ENCODE measurements at regions not wholly inside any gene's neighbourhood (a gene's known extent, or its start where the extent isn't known, plus 50 kb on each side); places are given as distances from the start of the nearest gene placed in this dataset.

DNA sequence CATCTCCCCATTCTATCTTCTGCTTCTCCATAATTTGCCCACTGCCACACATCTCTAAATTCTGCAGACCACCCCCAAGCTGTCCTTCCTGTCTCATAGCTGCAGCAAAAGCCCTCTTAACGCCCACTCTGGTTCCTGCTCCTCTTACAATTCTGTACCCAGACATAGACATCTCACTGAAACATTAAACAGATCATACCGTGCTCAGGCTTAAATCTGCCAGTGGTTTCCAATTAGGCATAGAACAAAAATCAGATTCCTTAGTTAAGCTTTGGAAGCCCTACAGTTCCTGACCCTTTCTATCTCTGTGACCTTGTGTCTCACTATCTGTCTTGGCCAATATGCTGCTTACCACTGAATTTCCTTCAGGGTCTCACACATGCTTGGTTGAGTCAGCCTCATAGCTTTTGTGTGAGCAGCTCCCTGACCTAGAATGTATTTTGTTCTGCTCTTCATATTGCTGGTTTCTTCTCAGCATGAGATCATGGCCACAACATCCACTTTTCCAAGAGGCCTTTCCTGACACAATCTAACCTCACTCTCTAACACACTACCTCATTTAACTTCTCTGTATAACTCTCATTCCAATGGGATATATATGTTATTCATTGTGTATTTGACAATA, 749.7 kb downstream of the MAFB start:
- Histone ChIP-seq H3K9me2 (replicated peaks; ENCODE audit: low read depth, low read length) (no peaks in the 10 kb centered on the region), H2AFZ (ENCODE audit: low read length) (no peak overlapping the region), H4K20me1 (ENCODE audit: insufficient read depth, low read length, poor library complexity, severe bottlenecking) (no peaks in the 10 kb centered on the region), H3K9me3 (ENCODE audit: insufficient read depth, low read depth, low read length) (no peaks in the 10 kb centered on the region), H3K4me2 (ENCODE audit: low read depth, low read length, poor library complexity, severe bottlenecking) (no peak overlapping the region), H3K4me3 (ENCODE audit: low read length, poor library complexity, severe bottlenecking) (no peak overlapping the region), H3K27me3 (ENCODE audit: insufficient read depth, low read length, poor library complexity, severe bottlenecking) (no peaks in the 10 kb centered on the region), H3K9ac (ENCODE audit: low read depth, low read length, poor library complexity, severe bottlenecking) (no peak overlapping the region), H3K36me3 (ENCODE audit: insufficient read depth, low read length) (no peaks in the 10 kb centered on the region), H3K4me1 (ENCODE audit: insufficient read depth, low read length, poor library complexity, severe bottlenecking) (no peaks in the 10 kb centered on the region), H3K79me2 (ENCODE audit: insufficient read depth, low read length) (no peaks in the 10 kb centered on the region), H3F3A (ENCODE audit: low read depth) (no peaks in the 10 kb centered on the region)
- TF ChIP-seq EZH2phosphoT487 (IDR thresholded peaks at IDR 0.05; ENCODE audit: borderline replicate concordance), result no peak
- TF ChIP-seq, protein P1, sequence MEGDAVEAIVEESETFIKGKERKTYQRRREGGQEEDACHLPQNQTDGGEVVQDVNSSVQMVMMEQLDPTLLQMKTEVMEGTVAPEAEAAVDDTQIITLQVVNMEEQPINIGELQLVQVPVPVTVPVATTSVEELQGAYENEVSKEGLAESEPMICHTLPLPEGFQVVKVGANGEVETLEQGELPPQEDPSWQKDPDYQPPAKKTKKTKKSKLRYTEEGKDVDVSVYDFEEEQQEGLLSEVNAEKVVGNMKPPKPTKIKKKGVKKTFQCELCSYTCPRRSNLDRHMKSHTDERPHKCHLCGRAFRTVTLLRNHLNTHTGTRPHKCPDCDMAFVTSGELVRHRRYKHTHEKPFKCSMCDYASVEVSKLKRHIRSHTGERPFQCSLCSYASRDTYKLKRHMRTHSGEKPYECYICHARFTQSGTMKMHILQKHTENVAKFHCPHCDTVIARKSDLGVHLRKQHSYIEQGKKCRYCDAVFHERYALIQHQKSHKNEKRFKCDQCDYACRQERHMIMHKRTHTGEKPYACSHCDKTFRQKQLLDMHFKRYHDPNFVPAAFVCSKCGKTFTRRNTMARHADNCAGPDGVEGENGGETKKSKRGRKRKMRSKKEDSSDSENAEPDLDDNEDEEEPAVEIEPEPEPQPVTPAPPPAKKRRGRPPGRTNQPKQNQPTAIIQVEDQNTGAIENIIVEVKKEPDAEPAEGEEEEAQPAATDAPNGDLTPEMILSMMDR (conservative IDR thresholded peaks at IDR 0.05; ENCODE audit: low read length), result no peak

DNA sequence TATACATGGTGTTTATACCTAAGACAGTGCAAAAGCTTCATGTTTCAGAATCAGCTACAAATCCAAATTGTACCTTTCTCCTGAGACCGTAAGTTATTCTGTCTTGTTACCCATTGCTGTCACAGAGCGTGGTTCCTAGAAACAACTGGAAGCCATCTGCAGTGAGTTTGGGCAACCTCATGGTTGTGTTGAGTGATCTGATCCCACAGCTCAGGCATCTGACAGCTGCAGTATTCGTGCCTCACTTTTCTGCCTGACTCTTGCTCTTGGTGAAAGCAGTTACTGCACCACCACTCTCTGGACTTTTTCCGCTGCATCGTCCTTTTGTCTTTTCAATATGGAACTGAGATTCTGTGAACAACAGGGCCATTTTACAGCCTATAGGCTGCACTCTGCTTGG, 752.6 kb downstream of the MAFB start:
- Histone ChIP-seq H3K4me2 (ENCODE audit: low read depth, low read length, poor library complexity, severe bottlenecking) (no peak overlapping the region), H3K4me3 (ENCODE audit: low read length, poor library complexity, severe bottlenecking) (no peak overlapping the region), H2AFZ (ENCODE audit: low read length) (no peak overlapping the region), H3F3A (ENCODE audit: low read depth) (no peaks in the 10 kb centered on the region), H3K9me3 (ENCODE audit: insufficient read depth, low read depth, low read length) (no peaks in the 10 kb centered on the region), H3K9ac (ENCODE audit: low read depth, low read length, poor library complexity, severe bottlenecking) (no peak overlapping the region), H3K79me2 (ENCODE audit: insufficient read depth, low read length) (no peaks in the 10 kb centered on the region), H3K27me3 (ENCODE audit: insufficient read depth, low read length, poor library complexity, severe bottlenecking) (no peaks in the 10 kb centered on the region), H3K36me3 (ENCODE audit: insufficient read depth, low read length) (no peaks in the 10 kb centered on the region), H3K9me2 (replicated peaks; ENCODE audit: low read depth, low read length) (no peaks in the 10 kb centered on the region), H4K20me1 (ENCODE audit: insufficient read depth, low read length, poor library complexity, severe bottlenecking) (no peaks in the 10 kb centered on the region), H3K4me1 (ENCODE audit: insufficient read depth, low read length, poor library complexity, severe bottlenecking) (no peaks in the 10 kb centered on the region)
- TF ChIP-seq EZH2phosphoT487 (IDR thresholded peaks at IDR 0.05; ENCODE audit: borderline replicate concordance), result no peak
- TF ChIP-seq, protein P1 (conservative IDR thresholded peaks at IDR 0.05; ENCODE audit: low read length), result no peak

DNA sequence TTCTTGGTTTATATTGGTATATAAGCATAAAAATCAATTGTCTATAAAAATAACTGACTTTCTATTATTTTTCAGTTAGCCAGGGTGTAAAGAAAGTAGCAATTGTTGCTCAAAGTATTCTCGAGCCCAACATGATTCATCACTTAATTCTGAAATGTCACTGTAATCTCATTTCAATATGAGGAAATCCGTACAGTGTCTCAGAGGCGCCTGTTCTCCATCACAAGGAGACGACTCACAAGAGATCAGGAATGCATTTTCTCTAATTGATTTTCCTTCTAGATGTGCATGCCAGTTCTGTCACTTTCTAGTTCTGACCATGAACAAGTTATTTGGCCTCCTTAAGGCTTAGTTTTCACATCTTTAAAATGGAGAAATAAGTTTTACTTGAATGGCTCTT, 753.1 kb downstream of the MAFB start:
- no peak overlapping the region for H3K4me2 ChIP-seq (ENCODE audit: low read depth, low read length, poor library complexity, severe bottlenecking)
- H3K79me2 ChIP-seq (ENCODE audit: insufficient read depth, low read length), result no peaks in the 10 kb centered on the region
- no peaks in the 10 kb centered on the region for H3K4me1 ChIP-seq (ENCODE audit: insufficient read depth, low read length, poor library complexity, severe bottlenecking)
- H3K27me3 ChIP-seq (ENCODE audit: insufficient read depth, low read length, poor library complexity, severe bottlenecking), result no peaks in the 10 kb centered on the region
- H3F3A ChIP-seq (ENCODE audit: low read depth), result no peaks in the 10 kb centered on the region
- no peak for TF ChIP-seq EZH2phosphoT487 (IDR thresholded peaks at IDR 0.05; ENCODE audit: borderline replicate concordance)
- H3K9me2 ChIP-seq (replicated peaks; ENCODE audit: low read depth, low read length), result no peaks in the 10 kb centered on the region
- no peaks in the 10 kb centered on the region for H3K9me3 ChIP-seq (ENCODE audit: insufficient read depth, low read depth, low read length)
- no peak overlapping the region for H3K9ac ChIP-seq (ENCODE audit: low read depth, low read length, poor library complexity, severe bottlenecking)
- no peaks in the 10 kb centered on the region for H3K36me3 ChIP-seq (ENCODE audit: insufficient read depth, low read length)
- no peak overlapping the region for H2AFZ ChIP-seq (ENCODE audit: low read length)
- H4K20me1 ChIP-seq (ENCODE audit: insufficient read depth, low read length, poor library complexity, severe bottlenecking), result no peaks in the 10 kb centered on the region
- H3K4me3 ChIP-seq (ENCODE audit: low read length, poor library complexity, severe bottlenecking), result no peak overlapping the region

DNA sequence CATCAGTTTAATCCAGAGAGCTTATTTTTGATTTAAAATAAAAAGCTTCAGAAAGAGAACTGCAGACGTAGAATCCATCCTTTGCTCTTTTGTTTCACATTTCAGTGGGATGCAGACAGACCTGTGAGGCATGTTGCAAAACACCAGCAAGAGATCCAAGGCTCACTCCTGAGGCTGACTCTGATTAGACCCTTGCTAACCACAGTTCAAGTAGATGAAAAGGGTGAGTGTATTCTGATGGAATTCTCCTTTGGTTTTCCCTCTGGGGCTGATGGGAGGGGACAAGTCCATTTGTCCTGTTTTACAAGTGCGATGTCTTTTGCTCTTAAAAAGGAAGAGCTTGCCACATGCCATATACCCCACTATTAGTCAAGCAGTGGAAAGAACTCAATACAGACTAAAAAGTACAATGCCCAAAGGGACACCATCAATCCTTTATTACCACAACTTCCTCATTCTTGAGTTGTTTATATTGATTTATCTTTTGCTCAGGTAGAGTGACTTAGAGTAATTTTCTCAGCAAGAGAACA, 772.7 kb downstream of the MAFB start:
- TF ChIP-seq EZH2phosphoT487 (IDR thresholded peaks at IDR 0.05; ENCODE audit: borderline replicate concordance), result no peak
- TF ChIP-seq, protein P1 (conservative IDR thresholded peaks at IDR 0.05; ENCODE audit: low read length), result no peak
- no peak overlapping the region for H3K4me2 ChIP-seq (ENCODE audit: low read depth, low read length, poor library complexity, severe bottlenecking)
- H3F3A ChIP-seq (ENCODE audit: low read depth), result no peaks in the 10 kb centered on the region
- H2AFZ ChIP-seq (ENCODE audit: low read length), result no peak overlapping the region
- H3K27me3 ChIP-seq (ENCODE audit: insufficient read depth, low read length, poor library complexity, severe bottlenecking), result no peaks in the 10 kb centered on the region
- no peaks in the 10 kb centered on the region for H3K9me3 ChIP-seq (ENCODE audit: insufficient read depth, low read depth, low read length)
- H3K4me3 ChIP-seq (ENCODE audit: low read length, poor library complexity, severe bottlenecking), result no peak overlapping the region
- H3K79me2 ChIP-seq (ENCODE audit: insufficient read depth, low read length), result no peaks in the 10 kb centered on the region
- H3K4me1 ChIP-seq (ENCODE audit: insufficient read depth, low read length, poor library complexity, severe bottlenecking), result no peaks in the 10 kb centered on the region
- no peak overlapping the region for H3K9ac ChIP-seq (ENCODE audit: low read depth, low read length, poor library complexity, severe bottlenecking)
- H4K20me1 ChIP-seq (ENCODE audit: insufficient read depth, low read length, poor library complexity, severe bottlenecking), result no peaks in the 10 kb centered on the region
- no peaks in the 10 kb centered on the region for H3K36me3 ChIP-seq (ENCODE audit: insufficient read depth, low read length)
- H3K9me2 ChIP-seq (replicated peaks; ENCODE audit: low read depth, low read length), result 0 out of 2 replicates have a peak, but pooled peaks cover 3% of the 10 kb centered on the region
